Nephron (organoid): ENCODE measurements at regions not wholly inside any gene's neighbourhood (a gene's known extent, or its start where the extent isn't known, plus 50 kb on each side); places are given as distances from the start of the nearest gene placed in this dataset.

Source experiments
- H3K27ac Mint-ChIP-seq, 3 experiments: 2 replicates each; pipeline ENCODE4 v1.8.0; 2020; ENCODE audit warnings: mixed read lengths in 3 of 3, mild to moderate bottlenecking in 2 of 3, moderate library complexity in 1 of 3
- H3K27me3 Mint-ChIP-seq: 2 replicates; pipeline ENCODE4 v1.8.0; 2021; ENCODE audit warnings: low read depth, mild to moderate bottlenecking, moderate library complexity, mixed read lengths
- H3K36me3 Mint-ChIP-seq: 2 replicates; pipeline ENCODE4 v1.8.0; 2020; ENCODE audit warnings: low read depth, mixed read lengths
- H3K4me1 Mint-ChIP-seq: 2 replicates; pipeline ENCODE4 v1.8.0; 2020; ENCODE audit warnings: mixed read lengths
- H3K4me3 Mint-ChIP-seq, 3 experiments: 2 replicates each; pipeline ENCODE4 v1.8.0; 2020; ENCODE audit warnings: mild to moderate bottlenecking in 3 of 3, mixed read lengths in 3 of 3, moderate library complexity in 2 of 3
- H3K9me3 Mint-ChIP-seq: 2 replicates; pipeline ENCODE4 v1.8.0; 2020; ENCODE audit warnings: mixed read lengths
- CTCF ChIP-seq, 3 experiments: fragments of 200-600 bp; sonication (generic); IDR thresholded peaks; one replicate each; pipeline ENCODE4 v1.5.0; 2021; ENCODE audit warnings: antibody characterized with exemption in 3 of 3; ENCODE audit not compliant: unreplicated experiment in 3 of 3

DNA sequence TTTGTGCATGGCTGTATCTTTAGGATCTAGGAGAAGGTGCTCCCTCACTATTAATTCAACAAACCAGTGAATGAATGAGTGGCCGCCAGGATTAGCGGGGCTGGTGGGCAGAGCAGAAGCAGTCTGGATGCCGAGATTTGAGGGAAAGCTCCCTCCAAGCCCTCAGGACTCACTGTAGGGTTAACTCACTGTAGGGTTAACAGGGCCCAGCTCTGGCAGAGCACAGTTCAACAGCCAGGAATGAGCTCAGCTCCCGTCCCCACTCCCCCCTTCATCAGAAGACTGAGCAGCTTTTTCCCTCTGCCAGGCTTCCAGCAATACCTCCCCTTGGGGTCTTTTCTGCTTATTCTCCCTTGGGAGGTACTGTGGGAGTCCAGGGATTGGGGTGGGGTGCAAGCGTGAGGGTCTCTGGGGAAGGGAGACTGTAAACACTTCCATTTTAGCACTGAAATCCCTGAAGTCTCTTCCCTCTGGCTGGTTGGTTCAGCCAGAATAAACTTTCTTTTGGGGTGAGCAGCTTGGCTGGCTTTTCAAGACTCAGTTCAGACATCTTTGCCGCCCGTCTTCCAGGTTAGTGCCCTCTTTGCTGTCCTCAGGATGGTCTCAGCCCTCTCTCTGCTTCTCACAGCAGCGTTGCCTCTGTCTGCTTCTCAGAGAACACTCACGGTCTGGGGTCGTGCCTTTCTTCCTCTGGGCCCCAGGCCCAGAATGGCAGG lies 53.7 kb upstream of the WSB1 start:
- H3K4me1 Mint-ChIP-seq = peaks cover 41% of the 10 kb centered on the region
- H3K27me3 Mint-ChIP-seq = peaks cover 19% of the 10 kb centered on the region
- peak overlapping the region in 1 of 3 experiments; percentile 62 for H3K27ac Mint-ChIP-seq
- TF ChIP-seq CTCF (IDR thresholded peaks at IDR 0.05; ENCODE audit: unreplicated experiment in 3 of 3) = no peak
- H3K4me3 Mint-ChIP-seq = peak overlapping the region in 1 of 3 experiments; percentile 8
- H3K36me3 Mint-ChIP-seq = no peaks in the 10 kb centered on the region
- H3K9me3 Mint-ChIP-seq = no peaks in the 10 kb centered on the region

GRCh38 chr17:27240802-27241155 lies 53.1 kb upstream of the WSB1 start:
- peak overlapping the region in 1 of 3 experiments; percentile 62 for H3K27ac Mint-ChIP-seq
- H3K27me3 Mint-ChIP-seq = peaks cover 19% of the 10 kb centered on the region
- no peaks in the 10 kb centered on the region for H3K9me3 Mint-ChIP-seq
- no peaks in the 10 kb centered on the region for H3K36me3 Mint-ChIP-seq
- H3K4me3 Mint-ChIP-seq = peak overlapping the region in 1 of 3 experiments; percentile 8
- H3K4me1 Mint-ChIP-seq = peaks cover 46% of the 10 kb centered on the region
- no peak for TF ChIP-seq CTCF (IDR thresholded peaks at IDR 0.05; ENCODE audit: unreplicated experiment in 3 of 3)

GRCh38 chr17:27241346-27241946 lies 52.5 kb upstream of the WSB1 start:
- Mint-ChIP-seq H3K27ac (peak overlapping the region in 2 of 3 experiments; percentile 47 to 58), H3K27me3 (peaks cover 15% of the 10 kb centered on the region), H3K36me3 (no peaks in the 10 kb centered on the region), H3K9me3 (no peaks in the 10 kb centered on the region), H3K4me1 (peaks cover 48% of the 10 kb centered on the region), H3K4me3 (no peak overlapping the region)
- no peak for TF ChIP-seq CTCF (IDR thresholded peaks at IDR 0.05; ENCODE audit: unreplicated experiment in 3 of 3)

- H3K9me3 Mint-ChIP-seq = no peaks in the 10 kb centered on the region
- H3K36me3 Mint-ChIP-seq = no peaks in the 10 kb centered on the region
- H3K4me3 Mint-ChIP-seq = no peak overlapping the region
- H3K27ac Mint-ChIP-seq = peak overlapping the region in 1 of 3 experiments; percentile 30
- H3K4me1 Mint-ChIP-seq = peaks cover 56% of the 10 kb centered on the region
- peaks cover 12% of the 10 kb centered on the region for H3K27me3 Mint-ChIP-seq
- no peak for TF ChIP-seq CTCF (IDR thresholded peaks at IDR 0.05; ENCODE audit: unreplicated experiment in 3 of 3)
These were observed 51.0 kb upstream of the WSB1 start for GRCh38 chr17:27242951-27243350.

DNA sequence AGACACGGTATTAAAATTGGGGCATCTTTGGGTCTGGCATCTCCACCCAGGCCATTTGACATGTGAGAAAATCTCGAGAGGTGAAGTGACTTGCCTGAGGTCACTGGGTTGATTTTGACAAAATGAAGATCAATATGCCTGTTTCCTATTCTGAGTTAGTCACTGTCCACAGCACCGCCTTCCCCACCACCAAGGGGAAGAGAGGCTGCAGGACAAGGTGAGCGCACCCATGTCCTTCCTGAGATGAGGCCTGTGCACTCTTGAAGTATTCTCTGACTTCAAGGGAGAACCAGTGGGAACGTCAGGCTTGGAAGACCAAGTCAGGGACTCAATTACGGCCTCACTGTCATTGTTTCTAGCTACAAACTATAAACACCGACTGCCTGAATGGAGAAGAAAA lies 49.9 kb upstream of the WSB1 start:
- no peaks in the 10 kb centered on the region for H3K36me3 Mint-ChIP-seq
- peak overlapping the region in 1 of 3 experiments; percentile 59 for H3K27ac Mint-ChIP-seq
- H3K27me3 Mint-ChIP-seq = peaks cover 12% of the 10 kb centered on the region
- H3K4me1 Mint-ChIP-seq = peaks cover 56% of the 10 kb centered on the region
- H3K9me3 Mint-ChIP-seq = no peaks in the 10 kb centered on the region
- no peak for TF ChIP-seq CTCF (IDR thresholded peaks at IDR 0.05; ENCODE audit: unreplicated experiment in 3 of 3)
- no peak overlapping the region for H3K4me3 Mint-ChIP-seq
